SK-N-SH (cell line): ENCODE measurements at regions not wholly inside any gene's neighbourhood (a gene's known extent, or its start where the extent isn't known, plus 50 kb on each side); places are given as distances from the start of the nearest gene placed in this dataset.

Experiments used
- CHD2 ChIP-seq: fragments of 150-350 bp; IDR thresholded peaks from 2 replicates; pipeline ENCODE4 v1.6.1; 2018; ENCODE audit warnings: low read length; ENCODE audit not compliant: partially characterized antibody
- CTCF ChIP-seq: fragments of 200-600 bp; sonication (generic); IDR thresholded peaks from 2 replicates; pipeline ENCODE4 v1.6.1; 2017; ENCODE audit warnings: antibody characterized with exemption, mild to moderate bottlenecking, moderate library complexity
- EP300 ChIP-seq, 2 experiments: IDR thresholded peaks; 2 replicates each; pipeline versions ENCODE4 v1.4.0 to v1.6.1; 2012; ENCODE audit warnings: borderline replicate concordance in 1 of 2, low read depth in 1 of 2, low read length in 1 of 2
- EZH2phosphoT487 ChIP-seq: fragments of 200-600 bp; sonication (generic); IDR thresholded peaks from 2 replicates; pipeline ENCODE4 v1.6.1; 2017; ENCODE audit warnings: low read depth, mixed run types, mild to moderate bottlenecking, antibody characterized with exemption, moderate library complexity, borderline replicate concordance
- GABPA ChIP-seq: IDR thresholded peaks from 2 replicates; pipeline ENCODE4 v1.4.0; 2012; ENCODE audit warnings: low read depth, mild to moderate bottlenecking
- MAX ChIP-seq: IDR thresholded peaks from 2 replicates; pipeline ENCODE4 v1.4.0; 2012; ENCODE audit warnings: low read depth
- MXI1 ChIP-seq: IDR thresholded peaks from 2 replicates; pipeline ENCODE4 v1.6.1; 2012; ENCODE audit warnings: mild to moderate bottlenecking, low read depth, low read length, improper control_type of control experiment
- PBX3 ChIP-seq: IDR thresholded peaks from 2 replicates; pipeline ENCODE4; 2012
- POLR2AphosphoS5 ChIP-seq: IDR thresholded peaks from 2 replicates; pipeline ENCODE4 v1.6.1; 2012; ENCODE audit warnings: low read depth, low read length
- RAD21 ChIP-seq: IDR thresholded peaks from 2 replicates; pipeline ENCODE4 v1.6.1; 2012; ENCODE audit warnings: mild to moderate bottlenecking, low read length
- REST ChIP-seq: IDR thresholded peaks from 2 replicates; pipeline ENCODE4 v1.6.1; 2012; ENCODE audit warnings: mild to moderate bottlenecking, low read depth, low read length, moderate library complexity
- SIN3A ChIP-seq: IDR thresholded peaks from 2 replicates; pipeline ENCODE4 v1.6.1; 2012; ENCODE audit warnings: low read depth, mild to moderate bottlenecking, low read length, moderate library complexity, borderline replicate concordance
- USF1 ChIP-seq: IDR thresholded peaks from 2 replicates; pipeline ENCODE4 v1.4.0; 2012; ENCODE audit warnings: low read depth, borderline replicate concordance
- USF2 ChIP-seq: fragments of 150-350 bp; IDR thresholded peaks from 2 replicates; pipeline ENCODE4 v1.6.1; 2017; ENCODE audit warnings: antibody characterized with exemption, low read length, low read depth, borderline replicate concordance

- no peak for TF ChIP-seq POLR2AphosphoS5
- no peak for TF ChIP-seq CTCF
- no peak for TF ChIP-seq MXI1
- no peak for TF ChIP-seq GABPA
- TF ChIP-seq EP300 (IDR thresholded peaks at IDR 0.05; ENCODE audit: borderline replicate concordance in 1 of 2, low read depth in 1 of 2, low read length in 1 of 2): no peak
- TF ChIP-seq EZH2phosphoT487: no peak
- no peak for TF ChIP-seq USF2
- no peak for TF ChIP-seq SIN3A
- TF ChIP-seq MAX: no peak
- TF ChIP-seq CHD2: no peak
- TF ChIP-seq PBX3: no peak
- TF ChIP-seq RAD21: no peak
- no peak for TF ChIP-seq USF1
- no peak for TF ChIP-seq REST
Measured at GRCh38 chr12:125645724-125646123, 580.5 kb downstream of the AACS start.
